HepG2 (cell line): ENCODE measurements at regions not wholly inside any gene's neighbourhood (a gene's known extent, or its start where the extent isn't known, plus 50 kb on each side); places are given as distances from the start of the nearest gene placed in this dataset.

Experiments used
- ARNT2 ChIP-seq: sonication (generic); formaldehyde crosslinking; IDR thresholded peaks from 2 replicates; pipeline ENCODE4 v1.8.0; 2022; ENCODE audit warnings: mild to moderate bottlenecking, low read depth, missing genetic modification reagents, moderate library complexity
- ERF ChIP-seq: IDR thresholded peaks from 2 replicates; pipeline ENCODE4 v1.6.1; 2018; ENCODE audit warnings: missing biosample characterization, missing genetic modification reagents
- FOXK1 ChIP-seq: sonication (generic); formaldehyde crosslinking; IDR thresholded peaks from 2 replicates; pipeline ENCODE4 v1.4.0; 2020; ENCODE audit warnings: low read depth, missing genetic modification reagents, borderline replicate concordance
- GATAD1 ChIP-seq: IDR thresholded peaks from 2 replicates; pipeline ENCODE4 v1.6.1; 2016; ENCODE audit warnings: missing genetic modification reagents, missing compliant biosample characterization
- HMG20A ChIP-seq: IDR thresholded peaks from 2 replicates; pipeline ENCODE4 v1.6.1; 2016; ENCODE audit warnings: borderline replicate concordance
- HNRNPH1 ChIP-seq: fragments of 200-400 bp; formaldehyde crosslinking; optimal IDR thresholded peaks from 2 replicates; pipeline ENCODE3; 2017; ENCODE audit warnings: mild to moderate bottlenecking, low read depth, low read length
- IKZF5 ChIP-seq: IDR thresholded peaks from 2 replicates; pipeline ENCODE4 v1.6.1; 2018; ENCODE audit warnings: missing genetic modification reagents, mild to moderate bottlenecking, missing compliant biosample characterization
- NR2F6 ChIP-seq, 2 experiments: IDR thresholded peaks; 2 replicates each; pipeline ENCODE4 v1.6.1; 2016; ENCODE audit warnings: antibody characterized with exemption in 1 of 2, mild to moderate bottlenecking in 1 of 2
- PATZ1 ChIP-seq: sonication (generic); formaldehyde crosslinking; IDR thresholded peaks from 2 replicates; pipeline ENCODE4 v1.4.0; 2020; ENCODE audit warnings: missing genetic modification reagents
- PHF21A ChIP-seq: sonication (generic); formaldehyde crosslinking; IDR thresholded peaks from 2 replicates; pipeline ENCODE4 v1.5.0; 2020; ENCODE audit warnings: mild to moderate bottlenecking, missing genetic modification reagents
- SPEN ChIP-seq: sonication (generic); formaldehyde crosslinking; IDR thresholded peaks from 2 replicates; pipeline ENCODE4 v1.5.1; 2020; ENCODE audit warnings: low read depth, mild to moderate bottlenecking, missing genetic modification reagents
- SRSF9 ChIP-seq: fragments of 200-400 bp; formaldehyde crosslinking; IDR thresholded peaks from 2 replicates; pipeline ENCODE4 v1.6.1; 2018; ENCODE audit warnings: borderline replicate concordance, mild to moderate bottlenecking, low read depth, low read length; ENCODE audit not compliant: insufficient read depth, poor library complexity, severe bottlenecking
- ZBTB21 ChIP-seq: sonication (generic); formaldehyde crosslinking; IDR thresholded peaks from 2 replicates; pipeline ENCODE4 v1.4.0; 2020; ENCODE audit warnings: missing genetic modification reagents
- ZBTB4 ChIP-seq: sonication (generic); formaldehyde crosslinking; IDR thresholded peaks from 2 replicates; pipeline ENCODE4 v1.4.0; 2020; ENCODE audit warnings: missing genetic modification reagents, mild to moderate bottlenecking, borderline replicate concordance
- ZNF24 ChIP-seq: fragments of 450-650 bp; IDR thresholded peaks from 2 replicates; pipeline ENCODE4 v1.6.1; 2017; ENCODE audit warnings: antibody characterized with exemption, mild to moderate bottlenecking
- ZNF543 ChIP-seq: sonication (generic); formaldehyde crosslinking; IDR thresholded peaks from 2 replicates; pipeline ENCODE4 v1.4.0; 2020; ENCODE audit warnings: mild to moderate bottlenecking, missing genetic modification reagents
- ZNF574 ChIP-seq: sonication (generic); formaldehyde crosslinking; IDR thresholded peaks from 2 replicates; pipeline ENCODE4 v1.4.0; 2020; ENCODE audit warnings: missing genetic modification reagents
- ZNF792 ChIP-seq: IDR thresholded peaks from 2 replicates; pipeline ENCODE4 v1.6.1; 2016
- TF ChIP-seq, protein P1 (sequence below): sonication (generic); formaldehyde crosslinking; IDR thresholded peaks from 2 replicates; pipeline ENCODE4 v1.4.0; 2020; ENCODE audit warnings: low read depth, mild to moderate bottlenecking, missing genetic modification reagents

DNA sequence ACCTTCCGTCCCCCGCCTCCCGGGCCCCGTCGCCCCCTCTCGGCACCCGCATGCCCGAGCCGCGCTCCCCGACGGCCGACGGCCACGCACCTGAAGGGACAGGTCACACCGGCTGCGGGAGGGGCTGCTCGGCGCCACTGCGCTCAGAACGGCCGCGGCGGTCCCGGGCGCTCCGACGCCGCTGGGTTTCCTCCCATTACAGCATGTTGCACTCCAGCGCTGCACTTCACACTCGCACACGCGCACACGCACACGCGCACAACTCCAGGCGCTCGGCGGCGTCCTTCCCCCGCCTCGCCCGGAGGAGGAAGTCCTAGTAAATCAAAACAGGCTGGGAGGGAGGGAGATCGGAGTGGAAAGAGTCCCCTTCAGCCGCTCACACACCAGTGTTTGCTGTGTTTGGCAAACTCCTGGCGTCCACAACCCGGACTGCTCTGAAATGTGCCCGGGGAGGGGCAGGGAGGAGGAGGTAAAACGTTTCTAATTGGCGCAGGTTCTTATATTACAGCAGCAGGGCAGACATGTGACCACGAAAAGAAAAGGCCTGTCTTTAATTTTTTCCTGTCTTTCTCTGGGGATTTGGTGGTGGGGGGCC, 76.7 kb upstream of the VGLL4 start (continued):
- TF ChIP-seq ZNF574 (CRISPR knock-in tag) = peak; percentile 65; the same call in 1 of the 2 replicates
- no peak for TF ChIP-seq ZBTB21 (CRISPR knock-in tag)
- 0 out of 2 replicates have a peak, but pooled peaks have one; percentile 30 for TF ChIP-seq ZNF792 (CRISPR knock-in tag)
- TF ChIP-seq SRSF9 = no peak
- TF ChIP-seq GATAD1 (CRISPR knock-in tag) = 0 out of 2 replicates have a peak, but pooled peaks have one; percentile 16
- TF ChIP-seq NR2F6 (IDR thresholded peaks at IDR 0.05) = no peak
- 0 out of 2 replicates have a peak, but pooled peaks have one; percentile 15 for TF ChIP-seq NR2F6 (CRISPR knock-in tag; IDR thresholded peaks at IDR 0.05)
- 0 out of 2 replicates have a peak, but pooled peaks have one; percentile 10 for TF ChIP-seq HMG20A (CRISPR knock-in tag)
- TF ChIP-seq ZNF24 = no peak
- TF ChIP-seq FOXK1 = no peak
- TF ChIP-seq PHF21A (CRISPR knock-in tag) = peak; percentile 66; the same call in 1 of the 2 replicates
- TF ChIP-seq, protein P1, sequence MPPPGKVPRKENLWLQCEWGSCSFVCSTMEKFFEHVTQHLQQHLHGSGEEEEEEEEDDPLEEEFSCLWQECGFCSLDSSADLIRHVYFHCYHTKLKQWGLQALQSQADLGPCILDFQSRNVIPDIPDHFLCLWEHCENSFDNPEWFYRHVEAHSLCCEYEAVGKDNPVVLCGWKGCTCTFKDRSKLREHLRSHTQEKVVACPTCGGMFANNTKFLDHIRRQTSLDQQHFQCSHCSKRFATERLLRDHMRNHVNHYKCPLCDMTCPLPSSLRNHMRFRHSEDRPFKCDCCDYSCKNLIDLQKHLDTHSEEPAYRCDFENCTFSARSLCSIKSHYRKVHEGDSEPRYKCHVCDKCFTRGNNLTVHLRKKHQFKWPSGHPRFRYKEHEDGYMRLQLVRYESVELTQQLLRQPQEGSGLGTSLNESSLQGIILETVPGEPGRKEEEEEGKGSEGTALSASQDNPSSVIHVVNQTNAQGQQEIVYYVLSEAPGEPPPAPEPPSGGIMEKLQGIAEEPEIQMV (CRISPR knock-in tag) = no peak
- no peak for TF ChIP-seq ZBTB4
- TF ChIP-seq SPEN (CRISPR knock-in tag) = peak; percentile 42; the same call in 1 of the 2 replicates
- TF ChIP-seq ARNT2 (CRISPR knock-in tag) = peak; percentile 46
- TF ChIP-seq ERF = 0 out of 2 replicates have a peak, but pooled peaks have one; percentile 68
- peak; percentile 16; the same call in 1 of the 2 replicates for TF ChIP-seq PATZ1 (CRISPR knock-in tag)
- peak; percentile 30; the same call in 1 of the 2 replicates for TF ChIP-seq IKZF5 (CRISPR knock-in tag)
- no peak for TF ChIP-seq HNRNPH1
- no peak for TF ChIP-seq ZNF543 (CRISPR knock-in tag)
